ENCODE measurements at regions not wholly inside any gene's neighbourhood (a gene's known extent, or its start where the extent isn't known, plus 50 kb on each side); places are given as distances from the start of the nearest gene placed in this dataset.

- no peak overlapping the region for H3K4me3 ChIP-seq (ENCODE audit: low read depth, low read length)
These were observed 372.4 kb upstream of the CADM2 start for GRCh38 chr3:84586427-84586826.

DNA sequence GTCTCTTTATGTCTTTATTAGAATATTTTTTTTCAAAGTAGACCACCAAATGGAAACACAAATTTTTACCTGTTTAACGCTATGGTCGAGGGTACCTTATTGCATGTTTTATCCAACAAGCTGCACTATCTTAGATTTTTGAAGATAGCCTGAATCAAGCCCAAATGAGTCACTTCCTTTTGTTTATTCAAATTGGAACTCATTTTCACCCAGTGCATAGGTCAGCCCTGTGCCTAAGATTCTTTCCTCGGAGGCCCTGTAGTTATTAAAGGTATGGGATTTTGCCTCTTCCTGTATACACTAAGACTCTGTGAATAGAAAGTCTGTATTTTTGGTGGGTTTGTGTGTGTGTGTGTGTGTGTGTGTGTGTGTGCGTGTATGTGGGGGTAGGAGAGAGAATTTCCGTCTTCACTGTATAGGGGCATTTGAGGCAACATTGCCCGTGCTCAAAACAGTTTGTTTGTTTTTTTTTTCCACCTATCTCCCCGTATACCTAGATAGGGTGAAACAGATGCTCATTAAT, 358.0 kb upstream of the CADM2 start:
- TF ChIP-seq CTCF (IDR thresholded peaks at IDR 0.05; ENCODE audit: low read depth, low read length, missing control alignments): no peak
- H3K27me3 ChIP-seq (replicated peaks): no peaks in the 10 kb centered on the region
- in situ Hi-C loops (cut with HindIII; ENCODE audit: low pct_ligation_motif_present, low sequenced_read_pairs): no loop called here
- DNase-seq: no peak
- no peak overlapping the region for H3K4me3 ChIP-seq (ENCODE audit: low read depth, low read length)
- H3K27ac ChIP-seq: no peak overlapping the region
- H3K36me3 ChIP-seq (replicated peaks): no peaks in the 10 kb centered on the region

More at GRCh38 chr3:84586427-84586826, 372.4 kb upstream of the CADM2 start:
- no peak overlapping the region for H3K27ac ChIP-seq
- H3K36me3 ChIP-seq (replicated peaks): no peaks in the 10 kb centered on the region
- no peaks in the 10 kb centered on the region for H3K27me3 ChIP-seq (replicated peaks)
- no peak for TF ChIP-seq CTCF (IDR thresholded peaks at IDR 0.05; ENCODE audit: low read depth, low read length, missing control alignments)
- DNase-seq: no peak
- in situ Hi-C loops (cut with HindIII; ENCODE audit: low pct_ligation_motif_present, low sequenced_read_pairs): no loop called here

- H3K27ac ChIP-seq: no peak overlapping the region
- no peaks in the 10 kb centered on the region for H3K36me3 ChIP-seq (replicated peaks)
- in situ Hi-C loops (cut with HindIII; ENCODE audit: low pct_ligation_motif_present, low sequenced_read_pairs): no loop called here
- H3K4me3 ChIP-seq (ENCODE audit: low read depth, low read length): no peak overlapping the region
- DNase-seq: no peak
- no peak for TF ChIP-seq CTCF (IDR thresholded peaks at IDR 0.05; ENCODE audit: low read depth, low read length, missing control alignments)
- no peaks in the 10 kb centered on the region for H3K27me3 ChIP-seq (replicated peaks)
These were observed 357.5 kb upstream of the CADM2 start for GRCh38 chr3:84601303-84601702.

DNA sequence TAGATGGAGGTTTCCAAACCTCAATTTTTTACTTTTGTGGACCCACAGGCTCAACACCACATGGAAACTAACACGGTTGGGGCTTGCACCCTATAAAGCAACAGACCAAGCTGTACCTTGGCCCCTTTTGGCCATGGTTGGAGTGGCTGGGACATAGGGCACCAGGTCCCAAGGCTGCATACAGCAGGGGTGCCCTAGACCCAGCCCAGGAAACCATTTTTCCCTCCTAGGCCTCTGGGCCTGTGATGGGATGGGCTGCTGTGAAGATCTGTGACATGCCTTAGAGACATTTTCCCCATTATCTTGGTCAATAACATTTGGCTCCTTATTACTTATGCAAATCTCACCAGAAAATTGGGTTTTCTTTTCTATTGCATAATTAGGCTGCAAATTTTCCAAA, 337.0 kb upstream of the CADM2 start:
- no peak overlapping the region for H3K27ac ChIP-seq
- no peaks in the 10 kb centered on the region for H3K27me3 ChIP-seq (replicated peaks)
- no peak for TF ChIP-seq CTCF (IDR thresholded peaks at IDR 0.05; ENCODE audit: low read depth, low read length, missing control alignments)
- in situ Hi-C loops (cut with HindIII; ENCODE audit: low pct_ligation_motif_present, low sequenced_read_pairs): no loop called here
- H3K4me3 ChIP-seq (ENCODE audit: low read depth, low read length): no peak overlapping the region
- no peak for DNase-seq
- no peaks in the 10 kb centered on the region for H3K36me3 ChIP-seq (replicated peaks)

GRCh38 chr3:84634668-84635067, 324.1 kb upstream of the CADM2 start:
- Histone ChIP-seq H3K27me3 (replicated peaks) (no peaks in the 10 kb centered on the region), H3K27ac (no peak overlapping the region), H3K36me3 (replicated peaks) (no peaks in the 10 kb centered on the region), H3K4me3 (ENCODE audit: low read depth, low read length) (no peak overlapping the region)
- in situ Hi-C loops (cut with HindIII; ENCODE audit: low pct_ligation_motif_present, low sequenced_read_pairs): no loop called here
- TF ChIP-seq CTCF (IDR thresholded peaks at IDR 0.05; ENCODE audit: low read depth, low read length, missing control alignments): no peak
- DNase-seq: no peak

DNA sequence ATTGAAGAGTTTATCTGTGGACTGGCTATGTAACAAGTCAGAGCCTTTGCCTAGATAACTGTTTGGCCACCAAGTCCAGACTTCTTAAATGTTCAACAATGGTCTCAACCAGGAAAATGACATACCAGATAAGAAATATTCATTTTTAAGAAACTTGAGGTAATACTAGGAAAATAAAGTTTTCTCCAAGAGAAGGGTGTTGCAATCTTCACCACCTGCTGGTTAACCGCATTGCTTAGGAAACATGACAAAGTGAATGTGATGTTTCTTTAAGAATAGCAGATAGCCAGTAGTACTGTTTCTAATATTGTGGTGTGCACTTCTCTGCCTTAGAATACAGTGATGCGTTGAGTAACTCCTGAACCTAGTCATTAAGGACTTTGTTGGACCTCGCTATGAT, 321.5 kb upstream of the CADM2 start:
- Histone ChIP-seq H3K27me3 (replicated peaks) (no peaks in the 10 kb centered on the region), H3K36me3 (replicated peaks) (no peaks in the 10 kb centered on the region), H3K4me3 (ENCODE audit: low read depth, low read length) (no peak overlapping the region), H3K27ac (no peak overlapping the region)
- TF ChIP-seq CTCF (IDR thresholded peaks at IDR 0.05; ENCODE audit: low read depth, low read length, missing control alignments): no peak
- DNase-seq: no peak
- in situ Hi-C loops (cut with HindIII; ENCODE audit: low pct_ligation_motif_present, low sequenced_read_pairs): no loop called here

All from brain microvascular endothelial cell (primary cell).